Skin of body (tissue), 1 donor: ENCODE measurements at regions not wholly inside any gene's neighbourhood (a gene's known extent, or its start where the extent isn't known, plus 50 kb on each side); places are given as distances from the start of the nearest gene placed in this dataset.

Experiments
- DNase-seq: peaks from one replicate; lab custom pipeline; 2025; lab: John Stamatoyannopoulos, UW

DNA sequence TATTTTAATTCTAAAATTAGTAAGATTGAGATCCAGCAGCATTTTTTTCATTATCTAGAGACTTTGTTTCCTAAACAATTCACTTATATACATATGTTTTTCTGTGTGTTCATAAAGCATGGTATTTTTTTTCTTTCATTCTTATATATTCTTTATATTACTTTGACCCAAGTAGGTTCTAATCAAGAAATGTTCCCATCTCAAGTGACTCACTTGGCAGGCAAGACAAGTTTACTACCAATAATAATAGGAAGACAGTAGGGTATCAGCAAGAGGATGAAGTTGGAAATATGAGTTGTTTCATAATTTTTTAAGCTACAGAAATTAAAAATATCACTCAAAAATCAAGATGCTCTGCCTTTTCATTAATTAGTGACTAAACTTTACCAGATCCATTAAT lies 613.4 kb upstream of the ATP2B1 start:
- no peak for DNase-seq

GRCh38 chr12:90321369-90321768 lies 612.7 kb upstream of the ATP2B1 start:
- DNase-seq: no peak

DNA sequence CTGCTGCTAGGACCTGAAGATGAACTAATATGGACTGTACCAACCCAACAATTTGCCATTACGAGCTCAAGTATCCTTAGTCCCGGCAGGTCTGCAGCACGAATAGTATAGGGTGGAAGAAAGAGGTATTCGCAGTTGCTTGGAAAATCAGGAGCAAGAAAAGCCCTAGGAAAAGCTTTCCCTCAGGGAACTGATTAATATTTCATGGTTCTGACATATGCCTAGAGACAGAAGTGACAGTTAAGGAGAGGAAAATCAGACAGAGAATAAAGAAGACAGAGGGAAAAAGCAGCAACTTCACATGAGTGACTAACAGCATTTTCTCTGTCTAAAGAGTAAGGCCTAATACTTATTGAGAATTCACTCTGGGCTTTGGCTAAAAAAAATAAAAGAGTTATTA lies 602.9 kb upstream of the ATP2B1 start:
- DNase-seq: no peak

GRCh38 chr12:90305379-90305778 lies 596.7 kb upstream of the ATP2B1 start:
- DNase-seq: no peak

GRCh38 chr12:90304231-90304630 lies 595.6 kb upstream of the ATP2B1 start:
- no peak for DNase-seq

- no peak for DNase-seq
Observed at GRCh38 chr12:90303771-90304170, 595.1 kb upstream of the ATP2B1 start.

DNA sequence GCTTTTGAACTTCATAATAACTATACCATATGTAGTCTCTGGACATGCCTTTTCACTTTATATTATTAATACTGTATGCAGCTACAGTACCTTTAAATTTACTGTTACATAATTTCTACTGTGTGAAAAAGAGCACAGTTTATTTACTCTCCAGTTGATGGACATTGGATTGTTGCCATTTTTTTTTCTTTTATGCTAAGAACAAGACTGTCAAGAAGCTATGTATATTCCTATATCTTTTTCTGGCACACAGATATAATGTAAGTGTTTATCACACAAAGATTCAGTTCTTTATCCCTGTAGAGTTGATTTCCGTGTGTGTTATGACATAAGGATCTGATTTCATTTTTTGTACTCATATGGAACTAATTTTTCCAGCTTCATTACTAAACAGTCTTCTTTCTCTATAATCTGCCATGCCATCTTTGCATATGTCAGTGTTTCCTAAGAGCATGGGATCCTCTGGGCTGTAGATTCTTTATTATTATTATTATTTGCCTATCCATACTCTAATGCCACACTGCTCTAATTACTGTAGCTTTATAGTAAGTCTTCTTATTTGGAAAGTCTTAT lies 593.0 kb upstream of the ATP2B1 start:
- peak; percentile 58 for DNase-seq

DNA sequence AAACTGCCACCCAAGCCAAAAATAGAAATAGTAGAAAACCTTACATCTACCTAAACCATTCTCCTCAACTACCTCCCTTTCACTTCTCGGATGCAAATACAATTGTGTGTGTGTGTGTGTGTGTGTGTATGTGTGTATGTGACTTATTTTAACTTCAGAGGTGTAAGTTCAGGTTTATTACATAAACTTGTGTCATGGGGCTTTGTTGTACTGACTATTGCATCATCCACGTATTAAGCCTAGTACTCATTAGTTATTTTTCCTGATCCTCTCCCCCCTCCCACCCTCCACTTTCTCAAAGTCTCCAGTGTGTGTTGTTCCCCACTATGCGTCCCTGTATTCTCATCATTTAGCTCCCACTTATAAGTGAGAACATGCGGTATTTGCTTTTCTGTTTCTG lies 592.5 kb upstream of the ATP2B1 start:
- no peak for DNase-seq

GRCh38 chr12:90299666-90300065 lies 591.0 kb upstream of the ATP2B1 start:
- peak; percentile 31 for DNase-seq

DNA sequence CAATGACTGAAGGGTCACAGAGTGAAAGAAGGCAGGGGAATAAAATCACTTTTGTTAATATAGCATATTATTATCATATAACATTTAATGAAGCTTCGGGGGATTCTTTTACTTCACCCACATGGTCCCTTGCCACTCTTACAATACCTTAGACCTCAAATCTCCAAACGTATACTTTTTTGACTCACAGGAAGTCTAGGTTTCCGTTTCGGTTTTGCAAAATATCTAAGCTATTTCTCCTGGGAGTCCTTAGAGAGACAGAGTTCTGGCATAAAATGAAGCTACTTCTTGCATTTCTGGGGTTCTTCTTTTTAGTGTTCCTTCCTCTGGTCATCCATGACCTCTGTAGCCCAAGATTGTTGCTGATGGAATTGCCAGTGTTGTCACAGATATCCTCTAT lies 590.5 kb upstream of the ATP2B1 start:
- DNase-seq: no peak

DNA sequence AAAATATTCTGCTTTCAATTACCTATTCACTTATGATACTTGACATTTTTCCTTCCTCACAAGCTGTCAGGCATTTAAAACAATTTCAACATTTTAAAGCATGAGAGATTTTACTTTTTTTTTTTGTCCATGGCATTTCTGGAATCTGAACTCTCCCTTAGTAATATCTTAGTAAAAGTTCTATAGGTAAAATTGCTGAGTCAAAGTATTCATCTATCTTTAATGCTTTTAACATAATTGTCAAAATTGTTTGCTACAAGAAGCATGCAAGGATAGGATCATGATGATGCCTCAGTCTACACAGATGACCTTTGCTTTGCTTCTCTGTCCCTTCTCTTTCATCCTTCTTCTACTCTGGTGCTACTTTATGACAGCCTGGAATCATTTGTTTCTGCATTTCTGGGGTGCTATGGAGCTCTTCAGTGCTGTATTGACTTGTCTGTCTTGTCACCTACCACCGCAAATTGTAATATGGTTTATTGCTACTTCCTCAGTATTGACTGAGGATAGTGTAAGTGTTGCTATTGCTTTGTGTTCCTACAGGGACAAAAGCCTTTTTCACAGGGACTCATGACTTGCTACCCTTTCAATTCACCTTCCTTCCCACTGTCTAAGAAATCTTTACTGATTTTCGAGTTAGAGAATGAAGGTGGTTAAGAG lies 589.8 kb upstream of the ATP2B1 start:
- DNase-seq: no peak

GRCh38 chr12:90295858-90296257 lies 587.2 kb upstream of the ATP2B1 start:
- DNase-seq: no peak

DNA sequence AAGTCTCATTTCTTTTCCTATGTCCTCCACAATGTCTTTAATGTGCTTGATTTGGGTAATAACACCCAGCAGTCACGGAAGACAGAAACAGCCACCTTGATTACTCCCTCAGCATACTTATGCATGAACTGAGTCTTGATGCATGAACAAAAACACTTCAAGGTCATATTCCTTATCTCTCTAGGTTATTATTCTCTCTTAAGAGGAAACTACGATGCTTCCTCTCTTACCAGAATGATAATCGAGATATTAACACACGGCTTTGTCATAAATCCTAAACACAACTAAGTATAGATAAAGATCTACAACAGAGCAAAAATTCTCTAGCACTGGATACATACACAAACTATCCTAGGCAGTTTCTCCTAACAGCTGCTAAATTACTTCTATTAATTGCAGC lies 583.5 kb upstream of the ATP2B1 start:
- no peak for DNase-seq

- DNase-seq: no peak
Observed at GRCh38 chr12:90290980-90291975, 582.6 kb upstream of the ATP2B1 start.

DNA sequence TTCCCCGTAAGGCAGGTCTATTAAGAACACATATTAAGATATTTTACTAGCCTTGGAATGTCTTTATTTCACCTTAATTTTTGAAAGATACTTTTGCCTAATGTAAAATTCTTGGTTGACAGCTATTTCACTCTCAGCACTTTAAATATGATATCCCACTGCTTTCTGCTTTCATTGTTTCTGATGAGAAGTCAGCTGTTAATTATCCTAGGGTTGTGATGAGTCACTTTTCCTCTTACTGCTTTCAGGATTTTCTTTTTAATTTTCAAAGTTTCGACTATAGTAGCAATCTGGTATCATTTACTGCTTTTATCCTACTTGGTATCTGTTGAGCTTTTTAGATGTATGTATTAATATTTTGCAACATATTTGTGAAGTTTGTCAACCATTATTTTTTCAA lies 578.9 kb upstream of the ATP2B1 start:
- no peak for DNase-seq

DNA sequence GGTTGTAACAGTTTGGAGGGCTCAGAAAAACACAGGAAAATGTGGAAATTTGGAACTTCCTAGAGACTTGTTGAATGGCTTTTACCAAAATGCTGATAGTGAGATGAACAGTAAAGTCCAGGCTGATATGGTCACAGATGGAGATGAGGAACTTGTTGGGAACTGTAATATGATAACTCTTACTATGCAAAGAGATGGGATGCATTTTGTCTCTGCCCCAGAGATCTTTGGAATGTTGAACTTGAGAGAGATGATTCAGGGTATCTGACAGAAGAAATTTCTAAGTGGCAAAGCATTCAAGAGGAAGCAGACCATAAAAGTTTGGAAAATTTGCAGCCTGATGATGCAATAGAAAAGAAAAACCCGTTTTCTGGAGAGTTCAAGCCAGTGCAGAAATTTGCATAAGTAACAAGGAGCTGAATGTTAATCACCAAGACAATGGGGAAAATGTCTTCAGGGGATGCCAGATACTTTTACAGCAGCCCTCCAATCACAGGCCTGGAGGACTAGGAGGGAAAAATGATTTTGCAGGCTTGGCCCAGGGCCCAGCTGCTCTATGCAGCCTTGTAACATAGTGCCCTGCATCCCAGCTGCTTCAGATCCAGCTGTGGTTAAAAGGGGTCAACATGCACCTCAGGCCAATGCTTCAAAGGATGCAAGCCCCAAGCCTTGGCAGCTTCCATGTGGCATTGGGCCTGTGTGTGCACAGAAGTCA lies 572.7 kb upstream of the ATP2B1 start:
- no peak for DNase-seq

- DNase-seq: no peak
Observed at GRCh38 chr12:90280564-90281058, 572.0 kb upstream of the ATP2B1 start.

- DNase-seq: no peak
Observed at GRCh38 chr12:90280033-90280432, 571.4 kb upstream of the ATP2B1 start.

DNA sequence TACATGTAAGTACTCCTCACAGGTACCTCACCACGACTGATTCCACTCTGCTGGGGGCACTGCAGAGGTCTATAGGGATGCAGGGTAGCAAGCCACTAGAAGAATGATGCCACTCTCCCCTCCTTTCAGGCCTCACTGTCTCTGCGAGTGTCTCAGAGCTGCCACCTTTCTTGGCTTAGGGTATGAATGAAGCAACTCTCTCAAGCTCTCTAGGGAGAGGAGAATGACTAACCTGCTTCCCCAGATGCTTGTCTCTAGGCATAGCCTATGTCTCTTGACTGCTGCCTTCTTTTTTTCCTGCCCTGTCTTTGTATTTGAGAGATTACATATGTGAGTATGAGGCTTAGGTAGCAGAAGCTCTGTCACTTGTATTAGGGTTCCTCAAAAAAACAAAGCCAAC lies 566.5 kb upstream of the ATP2B1 start:
- DNase-seq: no peak

DNA sequence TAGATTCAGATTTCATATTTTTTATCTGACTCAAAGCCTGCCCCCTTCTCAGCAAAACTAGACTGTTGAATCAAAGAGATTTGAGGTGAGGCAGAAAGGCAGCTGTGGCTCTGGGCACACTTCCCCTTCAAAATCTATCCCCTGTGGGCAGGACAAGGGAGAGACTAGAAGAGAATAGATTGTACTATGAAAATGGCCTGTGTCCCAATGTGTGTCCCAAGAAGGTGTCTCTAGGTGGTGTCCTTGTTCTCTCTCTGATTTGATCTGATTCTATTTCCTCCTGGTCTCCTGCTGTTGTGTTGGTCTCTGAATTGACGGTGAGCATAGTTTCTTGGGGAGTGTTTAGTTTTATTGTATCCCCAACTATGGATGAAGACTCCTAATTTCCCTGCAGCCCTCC lies 565.8 kb upstream of the ATP2B1 start:
- no peak for DNase-seq

DNA sequence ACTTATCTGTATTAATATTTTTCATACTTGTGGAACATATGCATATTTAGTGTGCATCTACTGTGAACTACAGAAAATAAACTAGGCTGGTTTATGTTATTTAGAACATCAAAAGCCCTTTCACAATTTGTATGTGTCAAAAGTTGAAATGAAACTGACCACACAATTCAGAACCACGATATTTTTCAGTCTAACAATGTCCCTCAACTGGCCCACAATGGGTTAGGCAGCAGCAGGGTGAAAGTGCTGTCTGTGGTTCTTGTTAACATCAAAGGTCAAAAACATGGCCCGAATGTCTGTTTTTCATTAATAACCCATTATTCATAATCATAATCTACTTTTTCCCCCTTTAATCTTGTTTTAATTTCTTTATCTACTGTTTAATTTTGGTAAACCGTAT lies 559.9 kb upstream of the ATP2B1 start:
- DNase-seq: no peak

- no peak for DNase-seq
Observed at GRCh38 chr12:90262251-90262650, 553.6 kb upstream of the ATP2B1 start.
